HG03159 (cell line): ENCODE measurements at regions not wholly inside any gene's neighbourhood (a gene's known extent, or its start where the extent isn't known, plus 50 kb on each side); places are given as distances from the start of the nearest gene placed in this dataset.

Source experiments
- ATAC-seq: cut with Tn5 transposase; IDR thresholded peaks from one replicate; pipeline ENCODE4 v1.9.1; 2021; ENCODE audit warnings: mild to moderate bottlenecking, moderate library complexity; ENCODE audit not compliant: unreplicated experiment

DNA sequence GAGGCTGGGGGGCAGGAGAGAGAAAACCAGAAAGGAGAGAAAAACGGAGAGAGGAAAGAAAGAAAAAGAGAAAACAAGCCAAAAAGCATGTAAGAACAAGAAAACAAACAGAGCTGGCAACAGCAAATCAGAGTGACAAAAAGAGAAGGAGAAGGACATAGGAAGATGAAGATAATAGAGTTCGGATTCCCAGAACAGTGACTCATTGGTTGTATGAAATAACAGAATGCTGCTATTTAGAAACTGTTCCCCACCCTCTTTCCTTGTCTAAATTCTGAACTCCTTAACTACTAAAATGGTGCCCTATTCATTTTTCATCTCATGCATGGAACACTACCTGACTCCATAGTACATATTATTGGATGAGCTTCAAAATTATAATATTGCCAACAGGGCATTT lies 317.4 kb downstream of the C11orf87 start:
- ATAC-seq: no peak

DNA sequence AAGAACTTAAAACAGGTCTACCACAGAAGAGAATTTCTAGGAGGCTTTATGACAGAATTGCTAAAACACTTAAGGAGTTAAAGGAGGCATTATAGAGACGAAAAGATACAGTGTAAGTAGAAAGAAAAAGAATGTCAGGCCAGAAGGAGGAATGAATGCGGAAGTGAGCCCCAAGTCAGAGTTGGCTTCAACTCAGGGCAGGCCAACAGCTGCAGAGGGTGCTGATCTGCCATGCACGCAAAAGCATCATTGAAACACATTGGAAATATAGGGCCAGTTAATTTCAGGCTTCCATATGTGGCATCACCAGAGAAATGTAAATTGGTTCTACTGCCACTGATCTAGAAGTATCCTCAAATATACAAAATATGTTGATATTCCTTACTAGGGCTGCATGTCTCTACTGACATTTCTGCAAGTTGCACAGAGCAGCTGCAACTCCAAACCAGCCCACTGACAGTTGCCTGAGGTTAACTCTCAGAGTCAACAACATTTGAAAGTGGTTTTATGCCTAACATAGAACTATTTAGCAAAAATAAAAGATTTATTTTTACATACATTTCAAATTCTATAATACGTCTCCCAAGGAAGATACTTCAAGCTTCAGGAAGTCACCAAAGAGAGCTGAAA lies 324.1 kb downstream of the C11orf87 start:
- ATAC-seq: no peak

DNA sequence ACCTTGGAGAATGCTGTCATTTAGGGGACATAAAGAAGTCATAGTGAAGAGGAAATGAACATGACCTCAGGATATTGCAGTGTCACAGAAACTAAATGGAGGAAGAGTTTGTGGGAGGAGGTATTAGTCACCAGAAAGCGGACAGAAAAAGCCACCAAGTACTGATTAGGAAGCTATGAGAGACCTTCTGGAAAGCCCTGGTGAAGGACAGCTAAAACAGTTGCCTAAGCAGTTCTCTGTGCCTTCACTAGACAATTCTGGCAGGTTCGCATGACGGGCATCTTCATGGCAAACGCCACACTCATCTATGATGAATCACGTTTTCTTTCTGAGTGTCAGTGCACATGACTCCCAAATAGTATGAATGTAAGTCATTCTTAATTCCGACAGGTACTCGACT lies 325.8 kb downstream of the C11orf87 start:
- no peak for ATAC-seq

DNA sequence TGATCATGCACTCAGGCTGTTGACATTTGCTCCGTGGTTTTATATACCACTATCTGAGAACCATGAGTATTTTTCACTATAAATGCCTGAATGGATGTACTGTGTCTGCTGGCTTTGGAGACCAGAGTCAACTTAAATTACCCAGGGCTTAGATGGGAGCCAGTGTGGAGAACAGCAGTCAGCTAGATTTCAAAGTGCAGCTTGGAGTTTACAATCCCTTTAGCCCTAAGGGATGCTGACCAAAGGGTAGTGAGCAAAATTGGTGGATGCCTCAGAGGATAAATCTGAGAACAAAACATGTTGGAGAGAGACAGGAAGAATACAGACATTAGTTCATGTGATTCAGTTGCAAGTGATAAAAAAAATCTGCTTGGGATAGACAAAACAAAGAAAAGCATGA lies 327.5 kb downstream of the C11orf87 start:
- no peak for ATAC-seq

DNA sequence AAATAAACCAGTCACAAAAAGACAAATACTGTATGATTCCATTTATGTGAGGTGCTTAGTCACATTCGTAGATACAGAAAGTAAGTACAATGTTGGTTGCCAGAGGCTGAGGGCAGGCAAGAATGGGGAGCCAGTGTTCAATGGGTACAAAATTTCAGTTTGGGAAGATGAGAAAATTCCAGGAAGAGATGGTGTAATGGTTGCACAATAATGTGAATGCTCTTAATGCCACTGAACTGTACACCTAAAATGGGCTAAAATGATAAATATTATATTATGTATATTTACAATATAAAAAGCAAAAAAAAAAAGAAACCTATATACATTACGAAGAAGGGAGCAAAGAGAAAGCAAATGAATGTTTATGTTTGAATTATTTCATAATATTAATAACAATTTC lies 329.0 kb downstream of the C11orf87 start:
- ATAC-seq: no peak

DNA sequence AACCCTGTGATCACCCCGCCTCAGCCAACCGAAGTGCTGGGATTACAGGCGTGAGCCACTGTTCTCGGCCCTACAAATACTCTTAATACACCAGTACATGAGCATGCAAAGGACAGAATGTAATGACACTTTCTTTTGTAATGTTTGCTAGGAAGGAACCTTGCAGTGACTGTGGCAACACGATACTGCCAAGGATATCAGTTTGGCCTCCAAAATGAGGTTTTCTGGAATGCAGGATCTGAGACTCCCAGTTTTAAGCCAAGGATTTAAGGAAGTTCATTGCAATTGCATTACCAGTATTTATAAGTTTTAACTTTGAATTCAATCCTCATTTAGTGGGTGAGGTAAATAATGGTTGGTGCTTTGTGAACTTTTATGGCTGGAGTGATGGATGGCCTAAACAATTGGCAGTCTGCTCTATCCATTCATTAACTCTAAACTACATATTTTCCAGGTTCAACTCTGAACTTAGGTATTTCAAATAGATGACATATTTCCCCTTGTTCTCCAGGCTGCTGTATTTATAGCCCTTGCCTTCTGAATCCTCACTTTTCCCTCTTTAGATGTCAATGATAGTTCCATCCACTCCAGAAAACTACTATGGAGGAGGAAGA lies 330.3 kb downstream of the C11orf87 start:
- ATAC-seq: no peak

DNA sequence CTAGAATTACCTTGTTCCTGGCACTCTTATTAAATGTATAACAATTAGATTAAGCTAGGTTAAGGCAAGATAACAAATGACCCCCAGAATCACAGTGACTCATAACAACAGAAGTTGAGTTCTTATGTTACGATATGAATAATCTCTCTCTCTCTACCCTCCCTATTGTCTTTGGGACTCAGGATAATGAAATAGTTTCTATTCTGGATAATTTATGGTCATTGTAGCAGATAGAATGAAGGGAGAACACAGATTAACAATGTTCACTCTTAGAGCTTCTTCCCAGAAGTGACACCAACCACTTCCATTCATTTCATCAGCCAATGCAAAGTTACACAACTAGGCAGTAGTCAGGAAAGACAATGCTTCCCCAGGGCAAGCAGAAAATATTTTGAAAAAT lies 334.5 kb downstream of the C11orf87 start:
- ATAC-seq: no peak

DNA sequence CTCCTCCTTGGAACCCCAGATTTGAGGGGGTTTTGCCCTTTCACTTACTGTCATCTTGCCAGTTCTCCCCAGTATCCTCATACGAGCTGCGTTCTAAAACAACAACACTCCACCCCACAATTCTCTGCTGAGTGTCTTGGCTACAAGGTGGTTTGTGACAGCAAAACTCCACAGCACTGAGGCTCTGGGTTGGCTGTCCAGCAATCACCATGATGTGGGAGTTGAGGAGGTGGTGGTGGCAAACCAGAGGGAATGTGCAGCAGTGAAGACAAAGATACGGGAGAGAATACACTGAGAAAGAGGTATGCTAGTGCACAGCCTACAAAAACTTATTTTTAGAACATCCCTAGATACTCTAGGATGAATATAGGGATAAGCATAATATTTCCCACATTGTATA lies 335.0 kb downstream of the C11orf87 start:
- no peak for ATAC-seq

DNA sequence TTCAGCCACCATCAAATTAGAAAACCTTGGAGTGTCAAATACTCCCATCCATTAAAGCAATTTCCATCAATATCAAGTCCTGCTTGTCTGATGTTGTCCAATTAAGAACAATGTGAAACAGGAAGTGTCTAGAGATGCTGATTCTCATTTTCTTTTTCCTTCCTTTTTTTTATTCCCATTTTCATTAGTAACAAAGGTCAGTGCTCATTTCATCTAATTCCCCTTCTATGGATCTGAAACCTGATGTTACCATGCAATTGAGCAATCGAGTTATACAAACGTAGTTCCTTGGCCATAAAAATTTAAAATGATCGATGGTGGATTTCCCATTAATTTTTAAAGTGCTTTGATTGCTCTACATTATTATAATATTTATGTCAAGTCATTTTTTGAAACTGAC lies 330.6 kb upstream of the ZC3H12C start:
- ATAC-seq: no peak

DNA sequence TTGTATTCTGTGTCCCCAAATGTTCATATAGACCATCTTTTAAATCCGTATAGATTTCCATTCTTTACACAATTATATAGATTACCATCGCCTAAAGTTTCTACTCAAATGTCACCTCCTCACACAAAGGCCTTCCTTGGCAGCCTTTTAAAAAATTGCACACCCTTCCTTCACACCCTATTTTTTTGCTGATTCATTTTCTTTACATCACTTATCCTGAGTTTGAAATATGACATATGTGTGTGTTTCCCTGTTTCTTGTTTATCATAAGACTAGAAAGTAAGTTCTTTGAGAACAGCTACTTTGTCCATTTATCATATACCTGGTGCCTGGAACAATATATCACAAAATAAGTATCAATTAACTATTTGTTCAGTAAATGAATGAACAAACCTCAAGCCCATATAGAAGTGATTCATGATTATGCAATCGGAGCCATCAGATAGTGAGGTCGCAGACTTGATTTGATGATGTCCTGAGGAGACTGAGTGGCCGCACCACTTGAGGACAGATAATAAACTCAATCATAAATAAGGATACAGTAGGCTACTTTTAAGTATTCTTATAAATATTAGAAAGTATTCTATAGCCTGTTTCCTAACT lies 327.4 kb upstream of the ZC3H12C start:
- ATAC-seq: no peak

DNA sequence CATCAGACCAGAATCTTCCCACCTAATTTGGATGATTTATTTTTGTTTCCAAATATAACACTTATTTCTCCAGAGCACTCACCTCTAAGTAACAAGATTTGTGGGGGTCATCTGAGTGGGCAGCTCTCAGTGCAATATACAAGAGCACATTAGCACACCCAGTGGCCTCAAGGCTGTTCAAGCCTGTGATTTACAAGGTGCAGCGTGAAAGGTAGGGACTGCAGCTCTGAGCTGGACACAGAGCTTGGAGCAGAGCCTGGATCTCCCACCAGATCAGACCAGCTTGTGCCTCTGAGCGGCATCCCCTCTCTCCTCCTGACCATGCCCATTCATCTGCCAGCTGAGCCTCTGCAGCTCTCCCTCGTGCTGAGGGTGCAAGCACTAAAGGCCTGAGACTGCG lies 323.3 kb upstream of the ZC3H12C start:
- ATAC-seq: no peak

DNA sequence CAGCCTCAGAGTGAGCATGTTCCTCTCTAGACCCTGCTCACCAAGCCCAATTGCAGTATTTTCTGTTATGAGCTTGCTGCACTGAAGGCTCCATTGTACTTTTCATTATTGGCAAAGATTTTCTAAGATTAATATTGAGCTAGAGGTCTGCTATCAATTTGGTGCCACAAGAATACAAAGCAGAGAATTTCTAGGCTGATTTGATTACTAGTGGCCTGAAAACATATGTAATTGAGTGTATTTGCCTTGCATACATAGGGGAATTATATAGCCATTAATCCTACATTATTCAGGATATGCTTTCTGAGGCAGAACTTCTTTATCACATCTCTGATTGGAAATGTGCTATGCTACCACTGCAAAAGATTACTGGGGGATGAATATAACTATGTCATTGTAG lies 322.9 kb upstream of the ZC3H12C start:
- ATAC-seq: no peak

DNA sequence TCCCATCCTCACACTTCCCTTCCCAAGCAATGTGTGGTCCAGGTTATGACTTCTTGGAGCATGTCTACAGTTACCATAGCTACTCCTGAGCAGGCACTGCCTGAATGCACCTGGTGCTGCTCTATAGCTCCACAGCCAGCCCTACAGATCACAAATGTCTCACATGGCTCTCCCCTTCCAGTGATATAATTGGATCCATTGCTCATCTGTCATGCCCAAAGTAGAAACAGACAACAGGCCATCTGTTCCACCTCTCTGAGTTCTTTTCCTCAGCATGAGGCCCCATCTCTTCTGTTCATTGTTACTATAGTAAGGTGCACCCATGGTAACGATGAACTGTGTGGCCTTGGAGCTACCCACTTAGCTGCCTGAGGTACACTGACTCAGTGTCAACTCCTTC lies 320.3 kb upstream of the ZC3H12C start:
- ATAC-seq: no peak

DNA sequence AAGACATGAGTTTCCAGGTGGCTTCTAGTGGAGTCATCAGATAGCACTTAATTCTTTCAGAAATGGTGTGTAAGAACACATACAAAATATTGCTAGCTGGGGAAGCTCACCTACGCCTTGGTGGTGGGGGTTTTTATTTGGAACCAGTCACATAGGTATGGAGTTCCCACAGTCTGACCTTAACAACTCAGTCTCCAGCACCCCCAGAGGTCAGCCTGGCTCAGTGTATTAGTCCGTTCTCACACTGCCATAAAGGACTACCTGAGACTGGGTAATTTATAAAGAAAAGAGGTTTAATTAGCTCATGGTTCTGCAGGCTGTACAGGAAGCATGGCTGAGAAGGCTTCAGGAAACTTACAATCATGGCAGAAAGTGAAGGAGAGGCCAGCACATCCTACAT lies 317.5 kb upstream of the ZC3H12C start:
- ATAC-seq: no peak

DNA sequence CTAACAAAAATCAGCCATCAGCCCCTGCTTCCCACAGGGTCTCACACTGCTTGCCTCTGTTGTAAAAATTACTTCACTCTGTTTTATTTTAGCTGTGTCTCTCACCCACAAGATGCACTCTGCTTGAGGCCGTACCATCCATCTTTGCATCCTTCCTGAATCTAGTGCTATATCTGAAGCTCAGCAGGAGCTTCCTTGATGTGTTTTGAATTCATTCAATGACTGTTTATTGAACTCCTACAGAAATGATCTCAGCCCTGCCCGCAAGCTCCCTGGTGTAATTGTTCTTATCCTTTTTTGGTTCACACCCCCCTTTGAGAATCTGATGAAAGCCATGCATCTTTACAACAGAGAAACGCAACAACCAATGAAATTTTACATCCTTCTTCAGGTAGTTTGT lies 310.2 kb upstream of the ZC3H12C start:
- no peak for ATAC-seq

DNA sequence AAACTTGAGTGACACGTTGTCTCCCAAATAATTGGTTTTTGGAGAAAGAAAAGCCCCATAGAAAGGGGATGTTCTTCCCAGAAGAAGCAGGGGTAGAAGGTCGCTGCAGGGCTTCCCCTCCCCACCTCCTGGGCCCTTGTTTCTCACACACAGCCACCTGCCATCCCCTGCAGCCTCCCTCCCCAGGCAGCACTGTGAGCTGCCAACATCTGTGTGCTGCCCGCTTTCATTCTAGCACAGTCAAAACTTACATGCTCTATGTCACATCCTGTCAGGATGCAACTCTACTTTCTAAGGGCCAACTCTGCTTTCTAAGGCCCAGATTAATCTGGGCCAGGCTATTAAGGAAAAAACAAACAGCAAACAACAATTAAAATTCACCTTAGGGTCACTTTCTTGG lies 309.4 kb upstream of the ZC3H12C start:
- ATAC-seq: peak; percentile 92

DNA sequence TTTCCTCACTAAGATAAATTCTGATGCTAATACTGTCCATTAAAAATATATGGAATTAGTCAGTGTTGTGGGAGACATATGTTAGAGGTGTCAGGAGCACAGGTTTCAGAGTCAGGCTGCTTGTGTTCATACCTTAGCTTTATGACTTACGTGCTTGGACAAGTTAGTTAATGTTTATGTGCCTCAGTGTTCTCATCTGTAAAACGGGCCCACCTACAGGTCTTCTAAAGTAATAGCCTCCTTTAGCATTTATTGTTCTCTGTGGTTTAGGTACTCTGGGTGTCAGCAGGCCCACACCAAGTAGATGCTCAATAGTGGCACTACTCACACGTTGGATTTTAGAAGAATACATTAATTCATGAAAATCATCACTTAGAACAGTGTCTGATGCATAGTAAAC lies 308.7 kb upstream of the ZC3H12C start:
- no peak for ATAC-seq

DNA sequence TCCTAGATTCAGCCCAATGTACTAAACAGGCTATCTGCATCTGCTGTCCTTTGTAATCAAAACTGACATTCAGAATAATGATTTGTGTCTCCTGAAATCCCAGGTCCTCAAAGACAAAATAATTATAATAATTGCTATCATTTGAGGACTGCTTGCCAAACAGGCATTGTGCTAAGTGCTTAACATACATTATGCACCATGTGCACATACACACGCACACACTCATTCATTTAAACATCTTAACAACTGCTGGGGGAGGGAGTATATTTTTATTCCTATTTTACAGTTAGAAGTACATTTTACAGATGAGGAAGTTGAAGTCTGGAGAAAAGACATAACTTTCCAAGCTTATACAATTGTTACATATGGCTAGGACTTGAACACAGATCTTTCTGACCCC lies 308.0 kb upstream of the ZC3H12C start:
- no peak for ATAC-seq

DNA sequence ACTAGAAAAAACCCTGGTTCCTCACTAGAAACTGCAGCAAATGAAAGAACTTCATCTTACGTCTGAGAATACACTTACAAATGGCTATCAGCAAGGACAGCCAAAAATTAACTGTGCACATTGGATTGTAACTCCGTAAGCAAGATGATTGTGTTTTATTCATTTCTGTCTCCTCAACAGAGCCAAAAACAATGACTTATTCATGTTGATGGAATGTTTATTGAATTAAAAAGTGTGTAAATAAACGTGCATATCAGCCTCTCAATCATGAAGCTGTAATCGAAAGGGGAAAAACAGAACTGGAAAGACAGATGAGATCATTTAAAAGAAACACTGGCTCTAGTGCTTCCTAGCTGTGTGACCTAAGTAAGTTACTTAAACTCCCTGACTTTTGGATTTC lies 307.5 kb upstream of the ZC3H12C start:
- no peak for ATAC-seq

DNA sequence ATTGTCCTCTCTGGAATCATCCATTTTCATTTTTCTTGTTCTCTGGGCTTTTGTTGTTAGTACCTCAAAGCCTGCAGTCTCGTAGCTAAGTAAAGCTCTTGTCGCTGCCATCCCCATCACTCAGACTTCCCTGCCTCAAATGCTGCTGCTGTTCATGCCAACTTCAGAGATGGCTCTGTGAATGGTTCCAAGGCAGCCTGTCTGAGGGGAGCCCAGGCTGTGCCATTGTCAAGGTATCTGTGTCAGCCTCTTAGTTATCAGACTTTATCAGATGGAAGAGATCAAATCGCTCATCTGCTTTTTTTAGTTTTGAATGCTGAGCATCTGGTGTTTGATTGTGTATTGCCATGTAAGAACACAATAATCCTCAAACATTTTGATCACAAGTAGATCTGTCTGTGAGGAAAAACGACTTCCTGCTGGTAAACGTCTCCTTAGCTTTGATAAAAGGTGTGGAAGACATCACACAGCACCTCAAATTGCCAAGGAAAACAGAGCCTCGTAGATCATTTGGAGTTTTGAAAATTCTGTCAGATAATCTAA lies 304.2 kb upstream of the ZC3H12C start:
- no peak for ATAC-seq

DNA sequence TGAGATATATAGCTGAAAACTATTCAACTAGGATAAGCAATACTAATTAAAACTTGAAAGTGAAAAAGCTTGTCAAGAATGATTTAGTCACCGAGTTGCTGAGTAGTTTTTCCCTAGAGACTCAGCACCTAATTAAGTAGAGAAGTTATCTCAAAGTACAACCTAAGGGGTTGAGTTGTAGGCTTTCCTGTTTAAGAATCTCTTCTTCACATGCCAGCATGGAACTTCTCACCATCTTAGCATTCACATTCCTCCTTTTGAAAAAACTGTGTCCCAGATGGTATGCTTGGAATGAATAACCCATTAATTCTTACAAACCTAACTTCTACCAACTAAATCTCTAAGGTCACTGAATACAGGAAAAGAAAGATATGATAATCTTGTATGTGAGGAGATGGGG lies 303.3 kb upstream of the ZC3H12C start:
- no peak for ATAC-seq

DNA sequence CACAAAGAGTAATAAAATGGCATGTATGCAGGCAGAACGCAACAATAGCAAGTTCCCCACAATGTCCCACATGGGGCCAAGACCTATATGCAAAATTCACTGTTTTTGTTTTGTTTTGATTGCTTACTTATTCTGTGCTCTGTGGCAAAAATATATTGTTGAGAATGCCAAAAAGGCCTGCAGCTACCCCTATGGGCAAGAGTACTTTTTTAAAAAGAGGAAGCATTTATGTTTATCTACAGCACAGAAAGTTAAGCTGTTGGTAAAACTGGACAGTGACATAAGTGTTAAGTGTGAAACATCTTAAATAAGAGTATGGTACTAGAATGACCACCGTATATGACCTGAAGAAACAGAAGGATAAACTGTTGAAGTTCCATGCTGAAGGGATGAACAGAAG lies 301.9 kb upstream of the ZC3H12C start:
- no peak for ATAC-seq

DNA sequence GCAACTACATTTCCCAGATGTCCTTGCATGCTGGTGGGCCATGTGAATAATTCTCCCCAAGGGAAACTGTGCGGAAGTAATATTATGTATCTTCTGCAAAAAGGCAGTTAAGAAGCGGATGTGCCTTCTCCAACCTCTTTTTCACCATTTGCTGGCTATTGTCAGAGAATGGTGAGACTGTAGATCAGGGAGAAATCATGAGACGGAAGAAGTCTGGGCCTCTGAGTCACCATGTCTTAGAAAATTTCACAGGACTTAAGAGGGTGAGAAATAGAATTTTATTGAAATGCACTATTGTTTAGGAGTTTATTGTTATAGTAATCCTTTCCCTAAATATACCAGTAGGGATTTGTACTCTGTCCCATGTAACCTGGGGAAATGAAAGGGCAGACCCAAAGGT lies 298.7 kb upstream of the ZC3H12C start:
- no peak for ATAC-seq
